Astrocyte (in vitro differentiated cells and primary cell): ENCODE measurements at regions not wholly inside any gene's neighbourhood (a gene's known extent, or its start where the extent isn't known, plus 50 kb on each side); places are given as distances from the start of the nearest gene placed in this dataset.

Experiments
- EZH2 ChIP-seq: IDR thresholded peaks from 2 replicates; pipeline ENCODE4 v1.6.1; 2012; ENCODE audit warnings: mild to moderate bottlenecking, low read length, inconsistent platforms; ENCODE audit not compliant: insufficient read depth
- TF ChIP-seq, protein P1 (sequence below): IDR thresholded peaks from 2 replicates; pipeline ENCODE4 v1.5.1; 2011; ENCODE audit warnings: low read depth, mild to moderate bottlenecking, inconsistent platforms, low read length, moderate library complexity; ENCODE audit not compliant: insufficient read depth

DNA sequence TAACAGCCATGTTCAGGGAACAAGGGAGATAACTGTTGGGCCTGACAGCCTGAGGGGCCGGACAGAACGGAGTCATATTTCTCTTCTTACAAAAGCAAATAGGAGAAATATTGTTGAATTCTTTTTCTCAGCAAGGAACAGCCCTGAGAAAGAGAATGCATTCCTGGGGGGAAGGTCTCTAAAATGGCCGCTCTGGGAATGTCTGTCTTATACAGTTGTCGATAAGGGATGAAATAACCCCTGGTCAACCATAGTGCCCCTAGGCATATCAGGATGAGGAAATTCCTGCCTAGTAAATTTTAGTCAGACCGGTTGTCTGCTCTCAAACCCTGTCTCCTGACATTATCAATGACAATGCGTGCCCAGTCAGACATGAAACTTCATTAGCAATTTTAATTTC is 1925.5 kb downstream of the PCDH7 start:
- TF ChIP-seq, protein P1, sequence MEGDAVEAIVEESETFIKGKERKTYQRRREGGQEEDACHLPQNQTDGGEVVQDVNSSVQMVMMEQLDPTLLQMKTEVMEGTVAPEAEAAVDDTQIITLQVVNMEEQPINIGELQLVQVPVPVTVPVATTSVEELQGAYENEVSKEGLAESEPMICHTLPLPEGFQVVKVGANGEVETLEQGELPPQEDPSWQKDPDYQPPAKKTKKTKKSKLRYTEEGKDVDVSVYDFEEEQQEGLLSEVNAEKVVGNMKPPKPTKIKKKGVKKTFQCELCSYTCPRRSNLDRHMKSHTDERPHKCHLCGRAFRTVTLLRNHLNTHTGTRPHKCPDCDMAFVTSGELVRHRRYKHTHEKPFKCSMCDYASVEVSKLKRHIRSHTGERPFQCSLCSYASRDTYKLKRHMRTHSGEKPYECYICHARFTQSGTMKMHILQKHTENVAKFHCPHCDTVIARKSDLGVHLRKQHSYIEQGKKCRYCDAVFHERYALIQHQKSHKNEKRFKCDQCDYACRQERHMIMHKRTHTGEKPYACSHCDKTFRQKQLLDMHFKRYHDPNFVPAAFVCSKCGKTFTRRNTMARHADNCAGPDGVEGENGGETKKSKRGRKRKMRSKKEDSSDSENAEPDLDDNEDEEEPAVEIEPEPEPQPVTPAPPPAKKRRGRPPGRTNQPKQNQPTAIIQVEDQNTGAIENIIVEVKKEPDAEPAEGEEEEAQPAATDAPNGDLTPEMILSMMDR, result no peak
- no peak for TF ChIP-seq EZH2
